ENCODE measurements at regions not wholly inside any gene's neighbourhood (a gene's known extent, or its start where the extent isn't known, plus 50 kb on each side); places are given as distances from the start of the nearest gene placed in this dataset.
"Not testable (repeated sequence)": the region's sequence is repeated elsewhere in the genome, so short reads cannot be mapped to it uniquely, and the experiment has no call there.

- DNase-seq, result not testable (repeated sequence)
Observed at GRCh38 chr11:67768001-67768730, 93.7 kb upstream of the ALDH3B2 start.

- DNase-seq, result not testable (repeated sequence)
Observed at GRCh38 chr11:67761211-67761610, 86.8 kb upstream of the ALDH3B2 start.

- not testable (repeated sequence) for DNase-seq
Observed at GRCh38 chr11:67759321-67759720, 84.9 kb upstream of the ALDH3B2 start.

- DNase-seq, result not testable (repeated sequence)
Observed at GRCh38 chr11:67758467-67758866, 84.0 kb upstream of the ALDH3B2 start.

GRCh38 chr11:67758009-67758408 is 83.6 kb upstream of the ALDH3B2 start:
- DNase-seq, result not testable (repeated sequence)

- DNase-seq, result not testable (repeated sequence)
Observed at GRCh38 chr11:67753820-67754219, 79.4 kb upstream of the ALDH3B2 start.

GRCh38 chr11:67745181-67745726 is 70.8 kb upstream of the ALDH3B2 start:
- no peak for DNase-seq

- DNase-seq, result not testable (repeated sequence)
Observed at GRCh38 chr11:67744231-67744630, 69.8 kb upstream of the ALDH3B2 start.

GRCh38 chr11:67738231-67738630 is 63.8 kb upstream of the ALDH3B2 start:
- not testable (repeated sequence) for DNase-seq

GRCh38 chr11:67737562-67738080 is 63.2 kb upstream of the ALDH3B2 start:
- DNase-seq, result not testable (repeated sequence)

- DNase-seq, result no peak
Observed at GRCh38 chr11:67732045-67732787, 57.8 kb upstream of the ALDH3B2 start.

GRCh38 chr11:67731583-67731982 is 57.2 kb upstream of the ALDH3B2 start:
- DNase-seq, result no peak

- DNase-seq, result not testable (repeated sequence)
Observed at GRCh38 chr11:67728163-67728571, 53.7 kb upstream of the ALDH3B2 start.

GRCh38 chr11:67727066-67728040 is 52.9 kb upstream of the ALDH3B2 start:
- not testable (repeated sequence) for DNase-seq

Data from hippocampal formation (tissue), 2 donors.